HG02981 (cell line): ENCODE measurements at regions not wholly inside any gene's neighbourhood (a gene's known extent, or its start where the extent isn't known, plus 50 kb on each side); places are given as distances from the start of the nearest gene placed in this dataset.

Experiments
- ATAC-seq: cut with Tn5 transposase; IDR thresholded peaks from one replicate; pipeline ENCODE4 v1.9.1; 2021; ENCODE audit warnings: mild to moderate bottlenecking, moderate library complexity; ENCODE audit not compliant: unreplicated experiment

DNA sequence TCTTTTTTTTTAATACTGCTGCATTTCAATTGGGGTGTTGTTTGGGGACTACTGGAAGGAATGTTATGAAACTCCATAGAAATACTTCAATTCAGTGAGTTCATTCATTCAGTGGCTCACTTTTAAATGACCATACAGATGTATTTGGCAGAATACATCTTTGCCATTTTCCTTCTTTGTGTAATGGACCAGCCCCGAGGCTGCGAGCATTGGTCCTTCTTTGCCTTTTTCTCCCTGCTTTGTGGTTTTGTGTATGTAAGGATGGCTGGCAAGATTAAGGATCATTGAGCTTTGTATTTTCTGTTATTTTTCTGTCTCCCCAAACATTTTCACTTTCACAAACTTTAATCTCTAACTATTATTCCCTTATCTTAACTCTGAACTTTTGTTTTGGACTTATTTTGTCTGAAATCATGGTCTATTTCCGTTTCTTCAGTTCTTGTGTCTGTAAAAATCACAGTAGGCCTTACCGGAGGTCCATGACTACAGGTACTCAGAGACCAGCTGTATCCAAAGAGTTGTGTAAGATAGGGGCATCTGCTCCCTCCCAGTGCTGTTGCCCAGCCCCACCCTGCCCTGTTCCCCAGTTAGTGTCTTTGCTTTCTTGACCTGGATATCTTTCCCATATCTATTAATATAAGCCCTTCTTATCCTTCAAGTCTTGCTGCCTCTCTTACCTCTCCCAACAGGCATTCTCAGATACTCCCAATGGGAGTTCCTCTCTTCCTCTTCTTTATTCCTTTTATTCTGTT, 154.3 kb upstream of the DMRT1 start:
- ATAC-seq: no peak

DNA sequence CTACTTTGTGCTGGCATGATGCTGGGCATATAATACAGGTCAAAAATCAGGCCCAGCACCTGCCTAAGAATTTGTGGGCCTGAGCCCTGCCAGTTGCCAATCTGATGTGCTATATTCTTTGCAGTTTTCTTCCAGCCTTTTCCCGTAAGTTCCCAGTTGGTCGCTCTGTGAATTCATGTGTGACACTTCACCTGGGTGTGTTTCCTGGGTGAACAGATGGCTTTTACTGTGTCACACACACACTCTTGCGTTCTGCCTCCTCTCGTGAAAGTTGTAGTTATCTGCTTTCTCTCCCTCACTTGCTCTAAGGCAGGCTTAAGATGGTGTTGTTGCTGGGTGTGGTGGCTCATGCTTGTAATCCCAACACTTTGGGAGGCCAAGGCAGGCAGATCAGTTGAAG, 153.5 kb upstream of the DMRT1 start:
- no peak for ATAC-seq

DNA sequence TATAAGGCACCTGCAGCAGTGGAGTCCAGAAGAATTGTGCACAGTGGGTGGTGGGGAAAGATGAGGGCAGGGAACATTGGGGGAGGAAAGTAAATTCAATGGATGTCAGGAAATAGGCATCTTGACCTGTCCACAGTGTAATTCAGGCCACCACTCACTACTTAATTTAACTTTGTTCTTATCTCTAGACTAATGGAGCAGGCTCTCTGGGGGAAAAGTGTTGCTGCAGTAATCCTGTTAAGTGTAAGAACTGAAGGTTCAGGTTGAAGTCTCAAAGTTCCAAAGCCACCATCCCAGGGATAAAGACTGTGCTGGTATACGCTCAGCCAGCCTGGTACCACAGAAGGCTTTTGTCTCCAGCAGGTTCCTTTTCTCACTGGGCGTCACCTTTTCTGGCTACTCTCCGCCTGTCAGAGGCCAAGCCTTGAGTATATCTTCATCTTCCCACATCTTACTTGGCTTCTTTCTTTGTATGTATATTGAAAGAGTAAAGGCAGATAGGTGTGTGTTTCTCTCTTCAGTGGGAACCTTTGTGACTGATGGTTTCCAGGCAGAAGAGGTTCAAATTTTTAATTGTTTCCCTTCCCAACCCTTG, 150.9 kb upstream of the DMRT1 start:
- ATAC-seq: no peak

DNA sequence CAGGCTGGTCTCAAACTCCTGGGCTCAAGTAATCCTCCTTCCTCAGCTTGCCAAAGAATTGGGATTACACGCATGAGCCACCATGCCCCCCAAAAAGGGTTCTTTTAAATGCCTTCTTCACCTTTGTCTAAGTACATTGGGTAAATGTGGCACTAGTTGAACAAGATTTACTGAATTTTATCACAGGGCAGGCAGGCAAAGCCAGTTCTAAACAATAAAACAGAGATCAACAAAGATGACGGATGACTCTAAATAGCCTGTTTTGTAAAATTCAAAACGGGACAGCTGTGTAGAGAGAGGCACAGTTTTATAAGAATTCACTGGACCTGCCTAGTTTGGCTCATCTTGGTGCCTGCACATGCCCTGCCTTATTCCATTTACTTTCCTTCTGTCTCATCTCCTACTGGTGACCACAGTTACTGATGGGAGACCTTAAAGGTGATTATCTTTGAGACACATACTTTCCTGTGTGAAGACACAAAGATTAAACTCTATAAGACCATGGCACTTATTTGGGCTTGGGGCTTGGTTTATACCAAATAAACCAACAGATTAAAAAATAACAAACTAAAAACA, 149.6 kb upstream of the DMRT1 start:
- no peak for ATAC-seq

DNA sequence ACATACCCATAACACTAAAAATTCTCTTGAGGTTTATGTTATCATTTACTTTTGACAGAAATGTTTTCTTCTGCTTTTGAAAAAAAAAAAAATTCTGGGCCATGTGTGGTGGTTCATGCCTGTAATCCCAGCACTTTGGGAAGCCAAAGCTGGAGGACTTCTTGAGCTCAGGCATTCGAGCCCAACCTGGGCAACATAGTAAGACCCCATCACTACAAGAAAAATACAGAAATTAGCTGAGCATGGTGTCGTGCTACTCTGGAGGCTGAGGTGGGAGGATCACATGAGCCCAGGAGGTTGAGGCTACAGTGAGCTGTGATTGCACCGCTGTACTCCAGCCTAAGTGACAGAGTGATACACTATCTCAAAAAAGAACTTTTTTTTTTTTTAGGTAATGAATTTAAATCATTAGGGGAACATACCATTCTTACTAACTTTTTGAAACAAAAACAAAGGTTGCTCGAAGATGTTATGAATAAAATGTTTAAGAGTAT, 148.8 kb upstream of the DMRT1 start:
- ATAC-seq: no peak

DNA sequence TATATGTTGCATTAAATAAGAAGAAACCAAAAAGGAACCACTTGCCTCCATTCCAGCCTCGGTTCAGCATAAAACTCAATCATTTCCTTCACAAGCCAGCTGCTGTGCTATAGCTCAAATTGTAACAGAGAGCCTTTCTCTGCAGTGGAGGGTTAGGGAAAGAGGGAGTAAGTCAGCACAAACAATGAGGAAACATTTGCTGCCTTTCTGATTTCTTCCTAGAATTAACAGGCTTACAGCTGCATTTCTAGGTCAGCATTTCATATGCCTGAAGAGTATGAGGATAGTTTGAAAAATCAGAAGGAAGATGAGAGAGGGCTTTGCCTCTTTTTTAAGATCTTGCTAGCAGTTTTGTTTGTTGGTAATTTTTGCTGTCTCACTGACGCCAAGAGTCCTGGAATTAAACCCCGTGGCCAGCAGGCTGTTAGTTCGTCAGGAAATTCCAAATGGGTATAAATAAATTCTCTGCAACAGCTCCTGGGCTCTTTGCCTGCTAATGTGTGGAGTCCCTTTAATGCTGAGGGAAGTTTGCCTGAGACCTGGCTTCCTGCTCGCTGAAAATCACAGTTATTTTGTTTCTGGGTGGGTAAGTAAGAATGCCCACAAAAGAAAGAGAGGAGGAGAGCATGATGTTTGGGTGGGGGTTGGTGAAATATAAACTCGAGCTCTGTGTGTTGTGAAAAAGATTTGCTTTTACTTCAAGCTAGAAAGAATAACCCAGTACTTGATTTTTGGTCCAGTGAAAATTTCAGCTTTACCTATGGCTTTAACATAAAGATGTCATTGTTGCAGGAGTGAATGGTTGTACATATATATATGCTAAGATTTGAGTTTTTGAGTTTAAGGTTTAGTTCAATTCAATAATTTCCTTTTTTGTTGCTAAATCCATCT, 148.1 kb upstream of the DMRT1 start:
- ATAC-seq: no peak

DNA sequence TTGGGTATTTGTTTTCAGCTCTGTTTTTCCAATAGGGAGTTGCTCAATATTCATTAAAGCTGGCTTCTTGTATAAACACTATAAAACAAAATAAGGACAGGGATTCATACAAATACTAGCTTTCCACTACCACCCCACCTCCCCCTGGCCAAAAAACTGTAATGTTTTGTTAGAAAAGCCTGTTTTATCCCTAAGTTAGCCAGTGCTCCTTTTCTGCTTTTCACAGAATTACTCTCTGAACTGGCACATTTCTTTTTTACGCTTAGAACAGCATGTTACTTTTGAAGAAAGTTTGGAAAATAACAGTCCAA, 147.4 kb upstream of the DMRT1 start:
- no peak for ATAC-seq

DNA sequence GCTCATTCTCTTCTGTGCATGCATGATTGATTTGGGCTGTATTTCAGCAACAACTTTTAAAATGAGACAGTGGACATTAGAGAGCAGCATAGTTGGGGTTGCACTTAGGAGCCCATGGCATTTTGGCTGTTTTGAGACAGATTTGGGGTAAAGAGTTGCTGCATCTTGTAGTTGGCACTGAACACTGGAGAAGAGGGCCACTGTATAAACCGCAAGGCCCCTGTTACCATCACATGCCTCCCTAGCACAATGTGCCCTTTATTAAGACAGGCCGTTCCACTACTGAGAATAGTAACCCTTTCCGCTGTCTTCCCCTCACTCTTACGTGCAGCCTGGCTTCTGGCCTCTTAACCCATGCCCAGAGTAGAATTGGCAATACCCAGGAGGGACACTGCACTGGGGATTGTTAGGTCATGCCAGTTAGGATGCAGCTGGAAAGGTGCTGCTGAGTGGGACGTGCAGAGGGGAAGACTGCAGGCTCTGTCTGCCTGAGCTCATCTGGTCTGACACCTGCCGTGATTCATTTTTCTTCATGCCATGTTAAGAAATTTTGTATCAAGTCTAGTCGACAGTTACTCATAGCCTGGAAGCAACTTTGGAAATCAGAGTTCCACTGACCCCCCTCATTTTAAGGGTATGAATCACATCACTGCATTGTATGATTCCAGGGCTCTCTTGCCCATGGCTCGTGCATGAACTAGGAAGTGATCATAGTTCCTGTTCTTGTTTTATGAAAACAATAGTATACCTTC, 146.9 kb upstream of the DMRT1 start:
- ATAC-seq: no peak

DNA sequence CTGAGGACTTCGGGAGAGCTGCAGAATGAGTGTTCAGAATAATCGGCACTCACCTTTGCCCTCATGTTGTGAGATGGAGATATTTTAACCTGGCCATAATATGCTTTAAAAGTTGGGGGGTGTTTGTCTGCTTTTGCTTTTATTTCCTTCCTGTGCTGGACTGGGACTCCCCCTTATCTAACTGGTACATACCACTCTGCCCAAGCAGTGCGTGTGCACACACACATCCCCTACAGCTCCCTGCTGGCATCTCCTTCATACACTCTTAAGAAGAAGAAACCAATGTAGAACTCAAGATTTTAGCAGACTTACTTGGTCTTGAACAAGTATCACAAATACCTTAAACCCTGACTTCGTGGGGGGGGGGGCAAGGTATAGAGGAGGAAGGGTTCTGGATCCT, 146.2 kb upstream of the DMRT1 start:
- ATAC-seq: no peak

DNA sequence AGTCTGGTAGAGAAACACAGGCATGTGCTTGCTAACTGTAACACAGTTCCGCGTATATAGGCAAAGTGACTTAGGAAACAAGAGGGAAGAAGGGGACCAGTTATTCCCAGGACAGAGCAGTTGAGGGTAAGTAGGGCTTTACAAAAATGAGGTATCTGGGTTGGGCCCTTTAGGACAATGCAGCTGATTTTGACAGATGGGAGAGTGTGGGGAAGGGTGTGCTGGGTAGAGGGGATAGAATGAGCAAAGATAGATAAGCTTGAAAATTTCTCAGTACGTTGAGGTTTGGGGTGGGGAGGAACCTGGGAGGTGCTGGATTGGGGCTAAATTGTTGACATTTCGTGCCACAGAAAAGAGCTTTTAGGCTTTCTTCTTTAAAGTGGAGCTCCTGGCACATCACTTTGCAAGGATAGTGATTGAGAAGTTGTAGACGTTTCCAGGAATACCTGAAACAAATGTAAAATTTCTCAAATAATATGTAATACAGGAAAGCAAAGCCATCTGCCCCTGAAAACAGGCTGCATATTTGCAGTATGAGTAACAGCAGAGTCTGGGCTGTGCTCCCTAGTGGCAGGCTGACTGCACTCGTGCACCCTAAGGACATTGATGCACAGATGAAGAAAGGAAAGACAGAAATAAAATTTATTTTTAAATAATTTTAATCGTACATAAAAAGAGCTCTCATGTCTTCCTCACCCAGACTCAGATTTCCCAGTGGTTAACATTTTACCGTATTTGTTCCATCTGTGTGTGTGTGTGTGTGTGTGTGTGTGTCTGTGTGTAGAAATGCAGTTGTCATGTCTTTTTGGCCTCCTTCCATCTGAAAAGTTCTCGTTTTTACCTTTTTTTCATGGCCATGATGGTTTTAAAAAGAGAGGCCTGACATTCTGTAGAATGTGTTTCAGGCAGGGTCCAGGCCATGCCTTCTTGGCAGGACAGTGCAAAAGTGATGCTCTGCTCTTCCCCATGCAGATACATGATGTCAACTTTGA, 144.9 kb upstream of the DMRT1 start:
- no peak for ATAC-seq

DNA sequence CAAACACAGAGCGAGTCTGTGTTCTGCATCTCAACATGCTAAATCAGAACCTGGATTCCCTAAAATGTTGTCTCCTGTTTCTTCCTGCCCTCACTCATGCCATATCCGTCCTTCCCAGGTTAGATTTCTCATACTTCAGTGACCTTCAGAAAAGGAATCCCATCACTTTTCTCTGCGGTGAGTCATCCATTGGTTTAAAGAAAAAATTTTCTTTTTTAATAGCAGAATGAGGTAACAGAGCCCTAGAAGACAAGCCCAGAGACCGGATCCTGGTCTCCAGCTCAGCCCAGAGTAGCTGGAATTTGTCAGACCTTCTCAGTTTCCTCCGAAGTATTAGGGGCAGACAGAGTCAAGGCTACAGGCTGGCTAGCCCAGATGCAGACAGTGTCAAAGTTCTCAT, 143.2 kb upstream of the DMRT1 start:
- no peak for ATAC-seq

DNA sequence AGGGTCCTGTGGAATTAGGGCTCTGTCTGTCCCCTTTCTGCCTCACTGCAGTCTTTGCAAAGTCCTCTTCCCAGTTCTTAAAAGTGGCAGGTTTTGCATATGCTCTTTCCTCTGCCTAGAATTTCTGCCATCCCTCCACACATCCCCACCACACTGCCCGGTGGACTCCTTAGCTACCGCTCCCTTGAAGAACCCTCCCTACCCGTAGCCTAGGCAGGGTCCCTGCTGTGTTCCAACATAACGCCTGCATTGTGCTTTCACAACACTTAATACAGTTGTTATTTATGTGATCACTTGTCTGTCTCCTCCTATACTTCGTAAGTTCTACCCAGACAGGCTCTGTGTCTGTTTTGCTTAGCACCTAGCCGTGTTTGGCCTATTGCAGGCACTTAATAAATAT, 142.5 kb upstream of the DMRT1 start:
- ATAC-seq: no peak

DNA sequence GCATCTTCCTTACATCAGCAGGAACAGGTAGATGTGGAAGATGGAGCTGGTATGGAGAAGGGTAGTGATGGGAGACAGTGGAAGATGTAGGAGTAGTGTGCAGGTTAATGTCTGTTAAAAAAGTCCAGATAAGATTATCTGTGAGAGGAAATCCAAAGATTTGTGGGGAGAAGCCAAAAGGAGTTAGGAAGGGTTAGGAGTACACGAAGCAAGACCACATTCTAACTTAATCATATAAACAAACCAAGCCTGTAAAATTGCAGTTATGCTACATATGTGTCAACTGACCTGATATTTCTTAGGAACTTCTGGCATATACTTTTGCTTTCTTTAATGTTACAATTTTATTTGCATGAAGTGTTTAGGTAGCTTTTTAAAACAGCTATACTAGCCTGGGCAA, 142.1 kb upstream of the DMRT1 start:
- ATAC-seq: no peak

DNA sequence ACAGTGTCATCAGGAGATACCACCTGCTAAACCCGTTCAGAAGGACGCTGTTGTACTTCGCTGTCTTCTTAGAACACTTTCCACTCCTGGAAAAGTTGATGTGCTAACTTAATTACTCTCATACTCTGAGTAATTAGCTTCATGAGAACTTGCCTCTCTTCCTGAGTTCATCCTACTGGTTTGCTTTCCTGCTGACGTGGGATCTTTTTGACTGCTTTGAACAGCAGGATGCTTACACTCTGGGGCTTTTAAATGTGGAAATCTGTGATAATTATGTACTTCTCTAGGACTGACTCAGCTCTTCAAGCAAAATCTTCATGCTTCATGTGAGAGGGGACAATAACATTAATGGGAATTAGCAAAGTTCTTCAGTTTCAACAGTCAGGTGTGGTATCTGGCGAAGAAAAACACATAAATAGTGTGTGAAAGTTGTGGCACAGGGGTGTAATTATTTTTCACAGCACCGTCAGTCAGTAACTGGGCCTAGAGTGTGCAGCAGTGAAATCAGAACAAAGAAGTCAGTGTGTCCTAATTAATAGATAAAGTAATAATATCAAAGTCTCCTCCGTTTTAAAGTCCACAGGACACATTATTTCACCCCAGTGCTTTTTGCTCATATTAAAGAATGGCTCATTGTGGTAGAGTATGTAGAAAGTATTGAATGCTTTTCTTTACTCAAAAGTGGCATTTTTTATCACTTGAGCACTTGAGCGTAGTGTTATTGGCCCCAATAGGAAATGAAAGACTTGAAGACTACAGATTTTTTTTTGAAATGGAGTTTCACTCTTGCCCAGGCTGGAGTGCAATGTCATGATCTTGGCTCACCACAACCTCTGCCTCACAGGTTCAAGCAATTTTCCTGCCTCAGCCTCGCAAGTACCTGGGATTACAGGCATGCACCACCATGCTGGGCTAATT, 140.9 kb upstream of the DMRT1 start:
- no peak for ATAC-seq

DNA sequence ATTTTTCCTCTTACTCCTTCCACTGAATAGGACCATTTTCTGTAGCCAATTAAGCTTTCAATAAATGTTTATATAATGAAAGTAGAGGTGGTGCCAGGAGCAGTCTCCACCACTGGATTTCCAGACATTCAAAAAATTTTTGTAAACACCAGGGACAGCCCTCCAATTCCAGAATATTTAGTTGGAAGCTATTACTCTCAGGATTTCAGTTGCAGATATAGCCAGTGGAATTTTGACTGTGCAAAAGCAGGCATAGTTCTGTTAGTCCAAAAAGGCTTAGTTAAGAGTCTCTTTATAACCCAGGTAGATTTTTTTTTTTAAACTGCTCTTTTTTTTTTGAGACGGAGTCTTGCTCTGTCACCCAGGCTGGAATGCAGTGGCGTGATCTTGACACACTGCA, 138.1 kb upstream of the DMRT1 start:
- ATAC-seq: no peak

DNA sequence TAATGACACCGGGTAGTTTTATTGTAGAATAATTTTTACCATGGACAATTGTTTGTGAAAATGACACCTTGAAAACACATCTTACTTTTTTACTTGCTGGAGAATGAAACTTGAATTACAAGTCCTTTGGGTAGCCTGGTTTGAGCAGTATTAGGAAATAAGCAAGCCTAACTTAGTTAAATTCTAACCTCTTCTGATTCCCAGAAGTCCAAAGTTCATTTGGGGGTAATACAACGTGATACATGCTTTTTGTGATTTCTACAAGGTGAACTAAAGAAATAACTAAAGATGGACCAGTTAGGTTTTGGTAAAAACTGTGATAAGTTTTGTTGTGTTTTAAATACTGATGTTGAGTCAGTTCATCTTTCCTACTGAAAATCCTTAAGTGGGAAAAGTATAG, 135.4 kb upstream of the DMRT1 start:
- no peak for ATAC-seq

DNA sequence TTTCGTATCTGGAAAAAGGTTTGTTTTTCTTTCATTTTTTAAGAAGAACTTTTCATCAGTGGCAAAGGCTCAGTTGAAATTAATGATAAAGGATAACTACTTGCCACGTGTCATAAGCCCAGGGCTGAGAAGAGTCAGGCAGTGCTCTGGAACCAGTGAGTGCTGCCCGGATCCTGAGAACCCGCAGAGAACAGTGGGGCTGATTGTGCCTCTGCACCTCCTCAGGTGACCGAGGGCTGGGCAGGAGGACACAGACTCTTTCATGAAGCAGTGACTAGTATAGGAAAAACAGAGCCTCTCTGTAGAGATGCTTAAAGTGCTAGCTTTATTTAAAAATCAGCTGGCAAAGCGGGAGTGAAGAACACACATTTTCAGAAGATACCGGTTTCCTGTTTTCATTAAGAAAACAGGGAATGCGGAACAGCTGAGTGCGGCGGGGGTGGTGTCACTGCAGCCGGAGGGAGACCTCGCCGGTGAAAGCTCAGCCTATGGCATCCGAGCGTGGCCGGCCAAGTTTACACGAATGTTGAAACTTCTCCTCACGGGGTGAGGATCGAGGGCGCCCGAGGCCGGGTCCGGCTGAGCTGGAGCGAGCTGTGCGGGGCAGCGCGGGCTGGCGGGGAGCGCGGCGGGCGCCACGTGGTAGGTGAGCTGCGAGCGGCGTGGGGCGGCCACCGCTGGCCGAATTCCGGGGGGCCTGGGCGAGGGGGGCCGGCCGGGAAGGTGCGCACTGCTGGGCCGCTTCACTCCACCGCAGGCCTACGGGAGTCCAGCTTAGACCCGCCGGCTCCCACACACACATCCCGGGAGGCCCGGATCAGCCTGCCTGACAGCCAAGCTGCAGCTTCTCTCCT, 134.7 kb upstream of the DMRT1 start:
- no peak for ATAC-seq

DNA sequence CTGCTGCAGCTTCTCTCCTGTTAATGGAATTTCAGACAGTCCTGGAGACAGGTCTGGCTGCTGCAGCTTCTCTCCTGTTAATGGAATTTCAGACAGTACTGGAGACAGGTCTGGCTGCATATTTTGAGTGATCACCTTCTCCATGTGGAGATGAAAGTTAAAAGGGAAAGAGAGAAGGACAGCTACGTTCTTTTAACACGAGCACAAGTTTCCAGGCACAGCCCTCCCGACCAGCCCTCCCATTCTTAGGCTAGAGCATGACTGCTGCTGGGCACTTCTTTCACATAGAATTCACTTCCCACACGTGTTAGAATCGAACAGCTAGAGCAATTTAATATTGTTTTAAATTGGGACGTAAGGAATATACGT, 133.3 kb upstream of the DMRT1 start:
- no peak for ATAC-seq
